ENCODE measurements at regions not wholly inside any gene's neighbourhood (a gene's known extent, or its start where the extent isn't known, plus 50 kb on each side); places are given as distances from the start of the nearest gene placed in this dataset.

DNA sequence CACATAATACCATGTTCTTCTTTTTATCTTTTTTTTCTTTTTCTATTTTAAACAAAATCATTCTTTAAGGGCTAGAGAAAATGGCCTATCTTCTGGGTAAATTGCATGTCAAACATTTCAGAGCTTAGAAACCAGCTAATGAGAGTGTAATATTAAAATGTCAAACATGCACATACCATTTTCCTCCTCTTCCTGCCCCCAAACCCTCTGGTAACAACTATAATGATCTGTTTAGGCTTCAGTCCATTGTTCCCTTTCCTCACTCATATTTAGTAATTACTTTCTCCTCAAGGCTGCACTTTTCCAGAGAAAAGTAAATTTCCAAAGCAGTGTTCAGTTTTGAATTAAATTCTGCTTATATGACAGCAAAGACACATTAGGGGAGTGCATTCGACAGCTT lies 224.3 kb upstream of the ROBO2 start:
- Histone ChIP-seq H3K9me3 (replicated peaks; ENCODE audit: control insufficient read depth, insufficient read depth, low read length) (no peaks in the 10 kb centered on the region), H3K27ac (ENCODE audit: control insufficient read depth, insufficient read depth) (no peak overlapping the region), H3K36me3 (ENCODE audit: control insufficient read depth in 2 of 2, insufficient read depth in 2 of 2, low read length in 1 of 2) (no peaks in the 10 kb centered on the region), H3K79me2 (ENCODE audit: control insufficient read depth, insufficient read depth, low read length) (no peaks in the 10 kb centered on the region), H3K4me1 (ENCODE audit: control insufficient read depth, insufficient read depth, low read length) (no peaks in the 10 kb centered on the region), H4K20me1 (ENCODE audit: control insufficient read depth, insufficient read depth) (no peaks in the 10 kb centered on the region), H3K4me3 (no peak overlapping the region), H2AFZ (ENCODE audit: control insufficient read depth, low read depth, low read length) (no peak overlapping the region), H3K4me2 (ENCODE audit: control insufficient read depth, insufficient read depth) (no peak overlapping the region), H3K9ac (ENCODE audit: control insufficient read depth, insufficient read depth, low read length) (no peak overlapping the region), H3K27me3 (replicated peaks in 1 of 2; ENCODE audit: control insufficient read depth in 2 of 2, insufficient read depth in 2 of 2, low read length in 1 of 2) (no peaks in the 10 kb centered on the region)
- no TSS peak for BruUV-seq (replicated peaks)
- ATAC-seq (no peak), DNase-seq (ENCODE audit: low read depth, low spot score) (no peak), FAIRE-seq (no peak)
- SMC1A ChIA-PET (ENCODE audit: uncharacterized antibody, unreplicated experiment), result interaction anchor here (0.7 to 1.0 kb wide), 2 partner anchors 25 to 171 kb away, joined by 3 read pairs; no protein-coding TSS in a partner anchor
- POLR2A ChIA-PET, result no interaction called here
- intact Hi-C loops (cut with micrococcal nuclease; ENCODE audit: unreplicated experiment), result no loop called here
- 0% methylated on average over 1 of the region's 1 CpG for WGBS (ENCODE audit: insufficient coverage, insufficient replicate concordance, low lambda C conversion rate, missing lambda C conversion rate)
- RAD21 ChIA-PET (ENCODE audit: unreplicated experiment), result no interaction called here
- in situ Hi-C loops (cut with MboI), result no loop called here
- TF ChIP-seq SRF (IDR thresholded peaks at IDR 0.05; ENCODE audit: low read depth in 2 of 2, low read length in 2 of 2), result no peak
- no peak for TF ChIP-seq TCF7 (IDR thresholded peaks at IDR 0.05; ENCODE audit: borderline replicate concordance)
- no peak for TF ChIP-seq BHLHE40 (IDR thresholded peaks at IDR 0.05; ENCODE audit: borderline replicate concordance in 1 of 2, low read depth in 2 of 2, low read length in 1 of 2)
- no peak for TF ChIP-seq CBX3 (IDR thresholded peaks at IDR 0.05; ENCODE audit: borderline replicate concordance, low read depth)
- no peak for TF ChIP-seq STAT1 (conservative IDR thresholded peaks at IDR 0.05)
- no peak for TF ChIP-seq BCL11A (IDR thresholded peaks at IDR 0.05; ENCODE audit: low read depth, low read length)
- no peak for TF ChIP-seq SREBF2 (IDR thresholded peaks at IDR 0.05; ENCODE audit: low read length)
- TF ChIP-seq, protein P1, sequence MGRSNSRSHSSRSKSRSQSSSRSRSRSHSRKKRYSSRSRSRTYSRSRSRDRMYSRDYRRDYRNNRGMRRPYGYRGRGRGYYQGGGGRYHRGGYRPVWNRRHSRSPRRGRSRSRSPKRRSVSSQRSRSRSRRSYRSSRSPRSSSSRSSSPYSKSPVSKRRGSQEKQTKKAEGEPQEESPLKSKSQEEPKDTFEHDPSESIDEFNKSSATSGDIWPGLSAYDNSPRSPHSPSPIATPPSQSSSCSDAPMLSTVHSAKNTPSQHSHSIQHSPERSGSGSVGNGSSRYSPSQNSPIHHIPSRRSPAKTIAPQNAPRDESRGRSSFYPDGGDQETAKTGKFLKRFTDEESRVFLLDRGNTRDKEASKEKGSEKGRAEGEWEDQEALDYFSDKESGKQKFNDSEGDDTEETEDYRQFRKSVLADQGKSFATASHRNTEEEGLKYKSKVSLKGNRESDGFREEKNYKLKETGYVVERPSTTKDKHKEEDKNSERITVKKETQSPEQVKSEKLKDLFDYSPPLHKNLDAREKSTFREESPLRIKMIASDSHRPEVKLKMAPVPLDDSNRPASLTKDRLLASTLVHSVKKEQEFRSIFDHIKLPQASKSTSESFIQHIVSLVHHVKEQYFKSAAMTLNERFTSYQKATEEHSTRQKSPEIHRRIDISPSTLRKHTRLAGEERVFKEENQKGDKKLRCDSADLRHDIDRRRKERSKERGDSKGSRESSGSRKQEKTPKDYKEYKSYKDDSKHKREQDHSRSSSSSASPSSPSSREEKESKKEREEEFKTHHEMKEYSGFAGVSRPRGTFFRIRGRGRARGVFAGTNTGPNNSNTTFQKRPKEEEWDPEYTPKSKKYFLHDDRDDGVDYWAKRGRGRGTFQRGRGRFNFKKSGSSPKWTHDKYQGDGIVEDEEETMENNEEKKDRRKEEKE (IDR thresholded peaks at IDR 0.05), result no peak
- no peak for TF ChIP-seq IRF4 (IDR thresholded peaks at IDR 0.05; ENCODE audit: low read depth, low read length)
- no peak for TF ChIP-seq CREM (IDR thresholded peaks at IDR 0.05; ENCODE audit: low read depth)
- TF ChIP-seq ZBED1 (IDR thresholded peaks at IDR 0.05; ENCODE audit: borderline replicate concordance), result no peak
- no peak for TF ChIP-seq IKZF2 (IDR thresholded peaks at IDR 0.05)
- CTCF ChIA-PET, result interaction anchor here (0.7 kb wide), 2 partner anchors 99 to 346 kb away, joined by 3 read pairs; no protein-coding TSS in a partner anchor
